H9 (cell line): ENCODE measurements at regions not wholly inside any gene's neighbourhood (a gene's known extent, or its start where the extent isn't known, plus 50 kb on each side); places are given as distances from the start of the nearest gene placed in this dataset.

Experiments used
- DNase-seq: peaks from one replicate; pipeline ENCODE4 v3.0.0-alpha.2; 2017
- H2AFZ ChIP-seq: one replicate; pipeline ENCODE4 v1.6.1; 2013; ENCODE audit warnings: mild to moderate bottlenecking, low read length, control low read depth, moderate library complexity
- H2AK5ac ChIP-seq: 2 replicates; pipeline ENCODE4 v1.6.1; 2013; ENCODE audit warnings: low read length, control low read depth, mixed read lengths; ENCODE audit not compliant: insufficient read length
- H2BK120ac ChIP-seq: one replicate; pipeline ENCODE4 v1.6.1; 2013; ENCODE audit warnings: low read depth, mild to moderate bottlenecking, low read length, control low read depth, inconsistent platforms; ENCODE audit not compliant: poor library complexity, severe bottlenecking
- H2BK12ac ChIP-seq: 2 replicates; pipeline ENCODE4 v1.6.1; 2013; ENCODE audit warnings: low read length, control low read depth, mixed read lengths, low read depth; ENCODE audit not compliant: insufficient read length
- H2BK15ac ChIP-seq: 2 replicates; pipeline ENCODE4 v1.6.1; 2013; ENCODE audit warnings: low read depth, low read length, control low read depth
- H2BK20ac ChIP-seq: one replicate; pipeline ENCODE4 v1.6.1; 2013; ENCODE audit warnings: low read depth, mild to moderate bottlenecking, low read length, control low read depth, inconsistent platforms; ENCODE audit not compliant: poor library complexity, severe bottlenecking
- H2BK5ac ChIP-seq: 2 replicates; pipeline ENCODE4 v1.6.1; 2013; ENCODE audit warnings: low read length, control low read depth, mixed read lengths; ENCODE audit not compliant: insufficient read length
- H3K14ac ChIP-seq: 2 replicates; pipeline ENCODE4 v1.6.1; 2013; ENCODE audit warnings: low read length, control low read depth; ENCODE audit not compliant: insufficient read depth
- H3K18ac ChIP-seq: 2 replicates; pipeline ENCODE4 v1.6.1; 2013; ENCODE audit warnings: low read depth, mild to moderate bottlenecking, mixed read lengths, low read length, control low read depth; ENCODE audit not compliant: insufficient read length
- H3K23ac ChIP-seq: 2 replicates; pipeline ENCODE4 v1.6.1; 2013; ENCODE audit warnings: low read length, control low read depth, mixed read lengths, low read depth; ENCODE audit not compliant: insufficient read length
- H3K23me2 ChIP-seq: 2 replicates; pipeline ENCODE4 v1.6.1; 2013; ENCODE audit warnings: low read depth, mild to moderate bottlenecking, mixed read lengths, low read length, control low read depth; ENCODE audit not compliant: insufficient read length, poor library complexity, severe bottlenecking
- H3K27ac ChIP-seq: 2 replicates; pipeline ENCODE4 v1.5.1; 2013; ENCODE audit warnings: low read length, control low read depth, mixed read lengths, low read depth; ENCODE audit not compliant: insufficient read length
- H3K27me3 ChIP-seq: 2 replicates; pipeline ENCODE4 v1.6.1; 2013; ENCODE audit warnings: low read length, control low read depth, inconsistent platforms; ENCODE audit not compliant: insufficient read depth
- H3K4ac ChIP-seq: 2 replicates; pipeline ENCODE4 v1.6.1; 2013; ENCODE audit warnings: low read depth, mild to moderate bottlenecking, control low read depth, inconsistent platforms, low read length, moderate library complexity
- H3K4me1 ChIP-seq: 2 replicates; pipeline ENCODE4 v1.6.1; 2013; ENCODE audit warnings: low read length, control low read depth, inconsistent platforms; ENCODE audit not compliant: insufficient read depth
- H3K4me2 ChIP-seq: 2 replicates; pipeline ENCODE4 v1.6.1; 2013; ENCODE audit warnings: low read length, control low read depth, mixed read lengths; ENCODE audit not compliant: insufficient read length, insufficient read depth
- H3K56ac ChIP-seq: 2 replicates; pipeline ENCODE4 v1.6.1; 2013; ENCODE audit warnings: low read depth, mild to moderate bottlenecking, mixed read lengths, low read length, control low read depth; ENCODE audit not compliant: insufficient read length
- H3K79me1 ChIP-seq: 2 replicates; pipeline ENCODE4 v1.6.1; 2013; ENCODE audit warnings: low read depth, mild to moderate bottlenecking, moderate library complexity, low read length, control low read depth, inconsistent platforms; ENCODE audit not compliant: insufficient read depth, poor library complexity, severe bottlenecking
- H3K79me2 ChIP-seq: 2 replicates; pipeline ENCODE4 v1.6.1; 2013; ENCODE audit warnings: low read length, control low read depth, inconsistent platforms; ENCODE audit not compliant: insufficient read depth
- H3K9ac ChIP-seq: 2 replicates; pipeline ENCODE4 v1.6.1; 2013; ENCODE audit warnings: low read length, control low read depth, mixed read lengths; ENCODE audit not compliant: insufficient read length; ENCODE audit errors: extremely low read depth
- H3K9me3 ChIP-seq: one replicate; pipeline ENCODE4 v1.6.1; 2013; ENCODE audit warnings: low read depth, low read length, inconsistent platforms; ENCODE audit not compliant: control insufficient read depth
- H3T11ph ChIP-seq: one replicate; pipeline ENCODE4 v1.6.1; 2013; ENCODE audit warnings: mild to moderate bottlenecking, low read length, control low read depth, inconsistent platforms
- H4K20me1 ChIP-seq: one replicate; pipeline ENCODE4 v1.6.1; 2013; ENCODE audit not compliant: control insufficient read depth, insufficient read length, insufficient read depth
- H4K5ac ChIP-seq: 2 replicates; pipeline ENCODE4 v1.6.1; 2013; ENCODE audit warnings: low read depth, mild to moderate bottlenecking, mixed read lengths, low read length, control low read depth; ENCODE audit not compliant: insufficient read length
- H4K8ac ChIP-seq: replicated peaks from 2 replicates; pipeline ENCODE4 v1.6.1; 2013; ENCODE audit warnings: low read length, control low read depth, mixed read lengths, low read depth; ENCODE audit not compliant: insufficient read length
- H4K91ac ChIP-seq: 2 replicates; pipeline ENCODE4 v1.6.1; 2013; ENCODE audit warnings: low read depth, mild to moderate bottlenecking, moderate library complexity, mixed read lengths, low read length, control low read depth; ENCODE audit not compliant: insufficient read length
- H3K27ac Mint-ChIP-seq, 3 experiments: 2 replicates in 2 of 3; 3 replicates in 1 of 3; pipeline ENCODE4 v1.8.0; 2020 to 2021; ENCODE audit warnings: mixed read lengths in 3 of 3, mild to moderate bottlenecking in 1 of 3, moderate library complexity in 1 of 3
- H3K27me3 Mint-ChIP-seq: 2 replicates; pipeline ENCODE4 v1.8.0; 2021; ENCODE audit warnings: low read depth, mild to moderate bottlenecking, moderate library complexity, mixed read lengths
- H3K36me3 Mint-ChIP-seq, 3 experiments: 2 replicates in 2 of 3; 3 replicates in 1 of 3; pipeline ENCODE4 v1.8.0; 2020 to 2021; ENCODE audit warnings: low read depth in 3 of 3, mixed read lengths in 3 of 3; ENCODE audit not compliant: insufficient read depth in 1 of 3
- H3K4me1 Mint-ChIP-seq, 2 experiments: 2 replicates each; pipeline ENCODE4 v1.8.0; 2020; ENCODE audit warnings: mixed read lengths in 2 of 2
- H3K4me3 Mint-ChIP-seq, 2 experiments: 2 replicates in 1 of 2; 3 replicates in 1 of 2; pipeline ENCODE4 v1.8.0; 2020 to 2021; ENCODE audit warnings: mild to moderate bottlenecking in 2 of 2, mixed read lengths in 2 of 2, moderate library complexity in 1 of 2
- H3K9me3 Mint-ChIP-seq, 2 experiments: 2 replicates in 1 of 2; 3 replicates in 1 of 2; pipeline ENCODE4 v1.8.0; 2020; ENCODE audit warnings: mild to moderate bottlenecking in 2 of 2, mixed read lengths in 2 of 2, moderate library complexity in 1 of 2
- CTCF ChIP-seq: fragments of 200-600 bp; sonication (generic); conservative IDR thresholded peaks from 3 replicates; pipeline ENCODE4 v1.8.0; 2021; ENCODE audit warnings: antibody characterized with exemption, mild to moderate bottlenecking
- WGBS: extraction: QIAGEN DNeasy Blood & Tissue Kit; methylation state at CpG from one replicate; pipeline ENCODE4 v1.1.7; 2013; ENCODE audit warnings: missing lambda C conversion rate, low lambda C conversion rate, mixed read lengths; ENCODE audit not compliant: insufficient read length; ENCODE audit errors: extremely low coverage; 5-methylcytosine and 5-hydroxymethylcytosine counted together

DNA sequence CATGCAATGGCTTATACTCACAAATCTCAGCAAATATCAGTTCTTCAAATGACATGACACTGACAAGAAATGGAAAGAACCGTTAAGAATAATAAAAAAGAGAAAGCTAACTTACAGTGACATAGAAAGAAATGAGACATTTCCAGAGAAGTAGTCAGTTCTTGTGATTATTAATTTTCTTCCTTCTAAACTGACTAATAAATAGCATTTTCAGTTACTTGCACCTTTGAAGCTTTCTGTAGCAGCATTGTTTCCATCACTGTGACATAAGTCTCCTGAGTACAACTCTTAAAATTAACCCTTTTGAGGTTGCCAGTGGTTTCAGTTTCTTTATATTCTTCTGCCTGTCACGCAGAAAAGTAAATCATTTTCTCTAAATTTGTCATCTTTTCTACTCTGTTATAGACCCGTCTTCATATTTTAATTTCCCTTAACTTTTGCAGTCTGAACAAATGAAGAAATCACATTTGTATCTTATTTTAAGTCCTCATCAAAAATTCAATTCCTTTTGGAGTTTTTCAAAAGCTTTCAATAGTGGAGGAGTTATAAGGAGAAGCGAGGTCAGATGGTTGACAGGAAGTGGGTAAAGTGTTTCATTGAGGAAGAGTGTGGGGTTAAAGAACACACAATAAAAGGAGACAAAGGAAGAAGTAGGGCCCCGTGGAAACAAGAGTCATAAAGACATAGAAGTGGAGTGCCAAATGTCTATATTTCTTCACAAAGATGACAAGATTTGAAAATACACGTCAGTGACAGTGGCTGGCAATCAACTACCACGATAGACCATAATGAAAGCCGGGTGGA lies 57.9 kb upstream of the S1PR1 start:
- no peak overlapping the region for H2BK20ac ChIP-seq
- H3K27me3 ChIP-seq = no peaks in the 10 kb centered on the region
- H3K23ac ChIP-seq = no peak overlapping the region
- H3K27ac ChIP-seq = no peak overlapping the region
- H3K9me3 ChIP-seq = no peaks in the 10 kb centered on the region
- Mint-ChIP-seq H3K4me3 (no peak overlapping the region), H3K9me3 (no peaks in the 10 kb centered on the region), H3K27me3 (no peaks in the 10 kb centered on the region), H3K27ac (no peak overlapping the region), H3K4me1 (0 out of 4 replicates have a peak, but pooled peaks cover 0 to 5% of the 10 kb centered on the region in 2 experiments), H3K36me3 (no peaks in the 10 kb centered on the region)
- no peak overlapping the region for H2BK5ac ChIP-seq
- H2BK15ac ChIP-seq = no peak overlapping the region
- H2BK12ac ChIP-seq = no peak overlapping the region
- H3K18ac ChIP-seq = no peak overlapping the region
- no peak overlapping the region for H4K5ac ChIP-seq
- H3K4ac ChIP-seq = no peak overlapping the region
- H3K79me2 ChIP-seq = no peaks in the 10 kb centered on the region
- no peaks in the 10 kb centered on the region for H3K79me1 ChIP-seq
- no peaks in the 10 kb centered on the region for H3K23me2 ChIP-seq
- H2AFZ ChIP-seq = no peak overlapping the region
- H2BK120ac ChIP-seq = no peak overlapping the region
- DNase-seq = no peak
- no peak overlapping the region for H3K56ac ChIP-seq
- WGBS = no CpG with 5 or more reads among the region's 8 CpGs
- H4K91ac ChIP-seq = no peak overlapping the region
- no peak overlapping the region for H4K8ac ChIP-seq
- no peaks in the 10 kb centered on the region for H4K20me1 ChIP-seq
- no peak for TF ChIP-seq CTCF
- H3K14ac ChIP-seq = no peak overlapping the region
- no peak overlapping the region for H3T11ph ChIP-seq
- H3K9ac ChIP-seq = no peak overlapping the region
- no peaks in the 10 kb centered on the region for H3K4me1 ChIP-seq
- no peak overlapping the region for H3K4me2 ChIP-seq
- no peak overlapping the region for H2AK5ac ChIP-seq
